AG09309 (cell line): ENCODE measurements at regions not wholly inside any gene's neighbourhood (a gene's known extent, or its start where the extent isn't known, plus 50 kb on each side); places are given as distances from the start of the nearest gene placed in this dataset.

Source experiments
- DNase-seq: peaks from one replicate; pipeline ENCODE4 v3.0.0-alpha.2; 2010; ENCODE audit warnings: low read depth
- H3K4me3 ChIP-seq: 2 replicates; pipeline ENCODE4 v1.5.1; 2011; ENCODE audit warnings: mild to moderate bottlenecking, low read depth, low read length, moderate library complexity; ENCODE audit not compliant: control insufficient read depth
- TF ChIP-seq, protein P1 (sequence below): IDR thresholded peaks from 2 replicates; pipeline ENCODE4 v1.5.1; 2011; ENCODE audit warnings: mild to moderate bottlenecking, low read depth, low read length, inconsistent platforms; ENCODE audit not compliant: insufficient read depth, control insufficient read depth; ENCODE audit errors: missing control alignments

DNA sequence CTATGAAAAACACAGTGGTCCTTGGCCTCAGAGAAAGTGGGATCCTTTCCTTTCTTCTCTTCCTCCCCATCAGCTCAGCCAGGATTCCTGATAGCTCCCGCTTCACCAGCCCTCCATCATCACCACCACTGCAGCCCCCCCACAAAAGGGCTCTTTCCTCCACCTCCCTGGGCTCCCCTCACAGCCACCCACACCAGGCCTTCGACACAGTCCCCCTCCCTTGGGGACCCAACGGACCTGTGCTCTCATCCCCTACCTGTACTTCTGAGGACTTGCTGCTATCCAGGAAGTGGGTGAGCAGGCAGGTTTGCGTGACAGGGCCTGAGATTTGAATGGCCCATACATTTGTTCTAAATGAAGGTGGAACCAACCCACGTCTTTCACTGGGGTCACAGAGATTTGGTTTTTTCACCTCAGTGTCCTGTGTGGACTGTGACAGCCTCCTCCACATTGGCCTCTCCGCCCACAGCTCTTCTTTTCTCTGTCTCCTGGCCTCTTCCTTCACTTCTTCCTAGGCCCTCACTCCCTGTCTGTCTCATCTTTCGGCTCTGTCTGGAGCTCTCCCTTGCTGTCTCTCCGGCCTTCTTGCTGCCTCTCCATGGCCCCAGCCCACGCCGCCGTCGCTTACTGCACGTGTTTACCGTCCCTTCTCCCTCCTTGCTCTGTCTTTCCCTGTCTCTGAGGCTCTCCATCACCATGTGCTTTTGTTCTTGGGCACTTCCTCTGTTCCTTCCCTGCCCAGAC, 238.6 kb downstream of the FOXD2 start:
- TF ChIP-seq, protein P1, sequence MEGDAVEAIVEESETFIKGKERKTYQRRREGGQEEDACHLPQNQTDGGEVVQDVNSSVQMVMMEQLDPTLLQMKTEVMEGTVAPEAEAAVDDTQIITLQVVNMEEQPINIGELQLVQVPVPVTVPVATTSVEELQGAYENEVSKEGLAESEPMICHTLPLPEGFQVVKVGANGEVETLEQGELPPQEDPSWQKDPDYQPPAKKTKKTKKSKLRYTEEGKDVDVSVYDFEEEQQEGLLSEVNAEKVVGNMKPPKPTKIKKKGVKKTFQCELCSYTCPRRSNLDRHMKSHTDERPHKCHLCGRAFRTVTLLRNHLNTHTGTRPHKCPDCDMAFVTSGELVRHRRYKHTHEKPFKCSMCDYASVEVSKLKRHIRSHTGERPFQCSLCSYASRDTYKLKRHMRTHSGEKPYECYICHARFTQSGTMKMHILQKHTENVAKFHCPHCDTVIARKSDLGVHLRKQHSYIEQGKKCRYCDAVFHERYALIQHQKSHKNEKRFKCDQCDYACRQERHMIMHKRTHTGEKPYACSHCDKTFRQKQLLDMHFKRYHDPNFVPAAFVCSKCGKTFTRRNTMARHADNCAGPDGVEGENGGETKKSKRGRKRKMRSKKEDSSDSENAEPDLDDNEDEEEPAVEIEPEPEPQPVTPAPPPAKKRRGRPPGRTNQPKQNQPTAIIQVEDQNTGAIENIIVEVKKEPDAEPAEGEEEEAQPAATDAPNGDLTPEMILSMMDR: no peak
- H3K4me3 ChIP-seq: no peak overlapping the region
- no peak for DNase-seq

DNA sequence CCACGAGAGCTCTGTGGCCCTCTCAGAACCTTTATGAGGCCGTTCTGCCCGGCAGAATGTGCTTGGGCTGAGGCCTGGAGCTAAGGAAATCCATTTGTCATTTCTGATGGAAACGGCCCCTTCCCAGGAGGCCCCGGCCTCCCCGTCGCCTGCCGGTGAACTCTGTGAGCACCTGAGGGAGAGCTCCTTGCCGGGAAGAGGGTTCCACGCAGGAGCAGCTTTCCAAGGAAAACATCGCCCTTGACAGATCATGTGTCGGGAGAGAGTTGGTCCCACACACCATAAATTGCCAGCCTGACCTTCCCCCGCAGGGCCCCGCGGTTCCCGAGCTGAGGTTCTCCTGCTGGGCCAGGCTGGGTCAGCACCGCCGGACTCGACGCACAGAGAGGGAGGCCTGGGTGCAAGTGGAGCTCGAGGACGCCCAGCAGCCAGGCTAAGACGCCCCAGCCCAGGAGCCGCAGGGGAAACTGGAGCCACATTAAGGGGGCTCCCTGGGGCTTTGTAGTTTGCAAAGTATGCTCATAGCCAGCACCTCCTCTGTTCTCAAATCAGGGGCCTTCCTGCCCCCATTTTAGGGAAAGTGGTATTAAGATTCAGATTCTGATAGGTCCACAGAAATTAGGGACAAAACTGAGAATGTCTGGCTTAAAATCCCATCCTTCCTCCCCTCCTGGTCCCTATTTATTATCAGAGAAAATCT, 239.5 kb downstream of the FOXD2 start:
- H3K4me3 ChIP-seq: no peak overlapping the region
- TF ChIP-seq, protein P1: no peak
- DNase-seq: no peak

DNA sequence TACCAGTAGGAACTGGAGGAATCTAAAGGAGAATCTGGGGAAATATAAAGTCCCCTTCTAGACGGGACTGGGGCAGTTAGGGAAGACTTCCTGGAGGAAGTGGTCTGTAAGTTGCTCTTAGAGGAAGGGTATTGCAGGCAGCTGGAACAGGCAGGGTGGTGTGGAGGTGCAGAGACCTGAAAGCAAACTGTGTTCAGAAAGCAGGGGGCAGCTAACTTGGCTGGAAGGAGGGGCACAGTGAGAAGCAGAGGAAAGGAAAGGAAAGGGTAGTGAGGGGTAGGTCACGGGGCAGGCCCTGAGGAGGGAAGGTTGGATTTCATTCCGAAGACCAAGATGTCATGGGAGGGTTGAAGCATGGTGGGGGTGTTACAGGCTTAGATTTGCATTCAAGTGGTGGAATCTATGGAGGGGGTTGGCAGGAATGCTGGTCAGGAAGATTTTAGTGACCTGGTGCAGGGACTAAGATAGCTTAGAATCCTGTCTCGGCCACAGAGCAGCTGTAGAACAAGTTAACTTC, 240.7 kb downstream of the FOXD2 start:
- no peak overlapping the region for H3K4me3 ChIP-seq
- no peak for DNase-seq
- TF ChIP-seq, protein P1: no peak

DNA sequence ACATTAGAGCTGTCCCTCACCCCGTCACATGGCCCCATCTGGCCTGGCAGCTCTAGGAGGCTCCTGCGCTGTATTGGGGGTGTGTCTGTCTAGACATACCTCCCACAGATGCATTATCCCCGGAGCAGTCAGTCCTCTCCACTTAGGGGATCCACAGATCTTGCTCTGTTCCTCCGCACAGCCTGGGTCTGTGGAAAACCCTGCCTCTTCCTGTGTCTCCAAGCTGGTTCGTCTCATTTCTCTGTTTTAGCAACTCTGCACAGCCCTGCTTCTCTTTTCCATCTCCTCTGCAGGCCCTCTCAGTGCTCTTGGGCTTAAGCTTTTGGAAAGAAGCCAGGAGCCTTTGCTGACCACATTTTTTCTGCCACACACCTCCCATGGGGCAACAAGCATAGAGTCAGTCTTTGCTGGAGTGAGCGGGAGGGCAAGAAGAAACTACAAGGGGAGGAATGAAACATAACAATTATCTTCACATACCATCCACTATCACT, 241.5 kb downstream of the FOXD2 start:
- H3K4me3 ChIP-seq: no peak overlapping the region
- TF ChIP-seq, protein P1: no peak
- no peak for DNase-seq

DNA sequence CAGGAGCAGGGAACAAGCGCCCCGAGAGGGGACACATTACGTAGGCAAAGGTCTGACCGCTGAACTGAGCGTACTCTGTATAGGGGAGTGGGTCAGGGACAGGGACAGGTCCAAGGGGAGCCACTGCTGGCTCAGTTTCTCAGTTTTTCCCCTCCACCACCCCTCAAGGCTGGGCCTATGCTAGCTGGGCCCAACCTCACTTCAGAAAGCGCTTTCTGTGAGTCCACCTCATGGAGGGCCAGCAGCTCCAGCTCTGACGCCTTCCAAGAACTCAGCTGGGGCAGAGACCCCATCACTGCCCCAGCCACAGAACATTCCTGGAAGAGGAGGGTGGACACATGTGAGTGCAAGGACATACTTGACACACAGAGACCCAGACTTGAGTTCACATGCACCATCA, 242.0 kb downstream of the FOXD2 start:
- H3K4me3 ChIP-seq: no peak overlapping the region
- no peak for DNase-seq
- TF ChIP-seq, protein P1: no peak

DNA sequence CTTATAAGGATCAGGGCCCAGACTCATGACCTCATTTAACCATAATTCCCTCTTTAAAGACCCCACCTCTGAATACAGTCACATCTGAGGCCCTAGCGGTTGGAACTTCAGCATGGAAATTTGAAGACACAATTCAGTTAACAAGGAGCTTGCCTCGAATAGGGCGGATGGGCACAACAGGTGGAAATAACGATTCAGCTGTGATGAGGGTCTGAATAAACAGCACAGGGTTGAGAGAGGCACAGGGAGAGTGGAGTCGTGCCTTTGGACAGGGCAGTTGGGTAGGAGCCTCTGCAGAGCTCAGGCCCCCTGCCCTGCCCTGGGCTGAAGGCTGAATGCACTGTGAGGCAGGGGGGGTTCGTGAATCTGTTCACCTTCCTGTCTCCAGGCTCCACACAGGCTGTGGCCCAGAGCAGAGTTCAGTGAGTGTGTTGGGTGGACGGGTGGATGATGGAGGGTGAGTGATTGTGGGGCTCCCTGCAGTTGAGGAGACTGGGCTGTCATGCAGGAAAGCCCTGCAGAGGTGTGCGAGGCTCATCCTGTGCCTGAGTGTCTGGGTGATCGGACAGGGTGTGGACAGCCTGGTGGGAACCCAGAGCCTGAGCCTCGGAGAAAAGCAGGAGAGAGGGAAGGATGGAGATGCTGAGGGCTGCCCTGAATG, 243.1 kb downstream of the FOXD2 start:
- H3K4me3 ChIP-seq: no peak overlapping the region
- TF ChIP-seq, protein P1: no peak
- no peak for DNase-seq
